HG02798 (cell line): ENCODE measurements at regions not wholly inside any gene's neighbourhood (a gene's known extent, or its start where the extent isn't known, plus 50 kb on each side); places are given as distances from the start of the nearest gene placed in this dataset.
"Not testable (repeated sequence)": the region's sequence is repeated elsewhere in the genome, so short reads cannot be mapped to it uniquely, and the experiment has no call there.

ENCODE experiments used
- ATAC-seq: cut with Tn5 transposase; IDR thresholded peaks from one replicate; pipeline ENCODE4 v1.9.1; 2021; ENCODE audit warnings: mild to moderate bottlenecking; ENCODE audit not compliant: unreplicated experiment, poor library complexity

GRCh38 chr1:81738875-81739274 is 61.9 kb upstream of the ADGRL2 start:
- no peak for ATAC-seq

- no peak for ATAC-seq
Observed at GRCh38 chr1:81733480-81733879, 67.3 kb upstream of the ADGRL2 start.

GRCh38 chr1:81731989-81732388 is 68.7 kb upstream of the ADGRL2 start:
- no peak for ATAC-seq

GRCh38 chr1:81730881-81731280 is 69.9 kb upstream of the ADGRL2 start:
- ATAC-seq = no peak

GRCh38 chr1:81730299-81730698 is 70.4 kb upstream of the ADGRL2 start:
- ATAC-seq = not testable (repeated sequence)

GRCh38 chr1:81729818-81730217 is 70.9 kb upstream of the ADGRL2 start:
- no peak for ATAC-seq

- no peak for ATAC-seq
Observed at GRCh38 chr1:81729239-81729638, 71.5 kb upstream of the ADGRL2 start.

- ATAC-seq = no peak
Observed at GRCh38 chr1:81725823-81726222, 74.9 kb upstream of the ADGRL2 start.

GRCh38 chr1:81722631-81723328 is 78.0 kb upstream of the ADGRL2 start:
- not testable (repeated sequence) for ATAC-seq

GRCh38 chr1:81720256-81720655 is 80.5 kb upstream of the ADGRL2 start:
- not testable (repeated sequence) for ATAC-seq

- ATAC-seq = no peak
Observed at GRCh38 chr1:81717230-81717629, 83.5 kb upstream of the ADGRL2 start.

- no peak for ATAC-seq
Observed at GRCh38 chr1:81715391-81715790, 85.3 kb upstream of the ADGRL2 start.

GRCh38 chr1:81714636-81715035 is 86.1 kb upstream of the ADGRL2 start:
- no peak for ATAC-seq

- ATAC-seq = no peak
Observed at GRCh38 chr1:81712425-81712824, 88.3 kb upstream of the ADGRL2 start.

GRCh38 chr1:81710857-81711256 is 89.9 kb upstream of the ADGRL2 start:
- ATAC-seq = no peak

GRCh38 chr1:81708250-81708649 is 92.5 kb upstream of the ADGRL2 start:
- no peak for ATAC-seq

GRCh38 chr1:81706650-81707435 is 93.9 kb upstream of the ADGRL2 start:
- ATAC-seq = no peak

- no peak for ATAC-seq
Observed at GRCh38 chr1:81703756-81704463, 96.8 kb upstream of the ADGRL2 start.

GRCh38 chr1:81703391-81703755 is 97.4 kb upstream of the ADGRL2 start:
- ATAC-seq = no peak

- ATAC-seq = peak; percentile 46
Observed at GRCh38 chr1:81702903-81703302, 97.8 kb upstream of the ADGRL2 start.

GRCh38 chr1:81702079-81702715 is 98.5 kb upstream of the ADGRL2 start:
- peak; percentile 60 for ATAC-seq
